Mesothelial cell of epicardium (in vitro differentiated cells): ENCODE measurements at regions not wholly inside any gene's neighbourhood (a gene's known extent, or its start where the extent isn't known, plus 50 kb on each side); places are given as distances from the start of the nearest gene placed in this dataset. TPM values are rescaled to one million over a fixed set of nuclear protein-coding genes. Genes with fewer than 3 reads are reported as not detected.
"Not testable (repeated sequence)": the region's sequence is repeated elsewhere in the genome, so short reads cannot be mapped to it uniquely, and the experiment has no call there.

Experiments used
- DNase-seq, 2 experiments: peaks; one replicate each; pipeline ENCODE4 v3.0.0; 2021; ENCODE audit warnings: low spot score in 2 of 2; ENCODE audit not compliant: unreplicated experiment in 2 of 2
- H3K27ac Mint-ChIP-seq: 2 replicates; pipeline ENCODE4 v1.8.0; 2021; ENCODE audit warnings: mixed read lengths
- H3K27me3 Mint-ChIP-seq: 2 replicates; pipeline ENCODE4 v1.8.0; 2021; ENCODE audit warnings: low read depth, mixed read lengths
- H3K36me3 Mint-ChIP-seq: 2 replicates; pipeline ENCODE4 v1.8.0; 2021; ENCODE audit warnings: mixed read lengths
- H3K4me1 Mint-ChIP-seq: 2 replicates; pipeline ENCODE4 v1.8.0; 2021; ENCODE audit warnings: mixed read lengths
- H3K4me3 Mint-ChIP-seq: 2 replicates; pipeline ENCODE4 v1.8.0; 2021; ENCODE audit warnings: mild to moderate bottlenecking, moderate library complexity, mixed read lengths
- H3K9me3 Mint-ChIP-seq: 2 replicates; pipeline ENCODE4 v1.8.0; 2021; ENCODE audit warnings: mixed read lengths
- microRNA-seq: library from miRNA; unstranded; fragments of <30 nt; microRNA quantifications from one replicate; pipeline ENCODE4 v1.2.0, GENCODE V29; 2021; ENCODE audit warnings: inconsistent platforms, mixed read lengths
- TF ChIP-seq, protein P1 (sequence below): fragments of 200-600 bp; sonication (generic); IDR thresholded peaks from one replicate; pipeline ENCODE4 v1.5.0; 2021; ENCODE audit warnings: antibody characterized with exemption; ENCODE audit not compliant: unreplicated experiment

DNA sequence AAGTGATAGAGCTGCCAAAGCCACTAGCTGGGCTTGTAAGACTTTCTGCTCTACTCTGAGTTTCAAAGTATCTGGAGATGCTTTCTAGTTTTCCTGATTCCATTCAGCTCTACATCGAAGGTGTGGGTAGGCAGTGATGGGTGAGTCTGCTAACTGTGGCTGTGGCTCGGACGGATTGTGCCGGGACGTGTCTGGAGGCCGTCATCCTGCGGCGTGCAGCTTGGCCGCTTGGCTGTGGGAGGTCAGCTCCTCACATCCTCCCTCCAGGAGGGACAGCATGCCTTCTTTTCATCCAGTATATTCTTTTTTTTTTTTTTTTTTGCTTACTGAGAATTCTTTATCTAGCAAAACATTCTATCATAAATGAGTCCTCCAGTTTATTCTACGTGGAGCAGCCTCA lies 77.9 kb upstream of the AADAT start:
- Mint-ChIP-seq H3K36me3 (no peaks in the 10 kb centered on the region), H3K9me3 (peaks cover 5% of the 10 kb centered on the region), H3K27ac (no peak overlapping the region), H3K27me3 (no peaks in the 10 kb centered on the region), H3K4me3 (no peak overlapping the region), H3K4me1 (peaks cover 6% of the 10 kb centered on the region)
- DNase-seq: no peak
- TF ChIP-seq, protein P1, sequence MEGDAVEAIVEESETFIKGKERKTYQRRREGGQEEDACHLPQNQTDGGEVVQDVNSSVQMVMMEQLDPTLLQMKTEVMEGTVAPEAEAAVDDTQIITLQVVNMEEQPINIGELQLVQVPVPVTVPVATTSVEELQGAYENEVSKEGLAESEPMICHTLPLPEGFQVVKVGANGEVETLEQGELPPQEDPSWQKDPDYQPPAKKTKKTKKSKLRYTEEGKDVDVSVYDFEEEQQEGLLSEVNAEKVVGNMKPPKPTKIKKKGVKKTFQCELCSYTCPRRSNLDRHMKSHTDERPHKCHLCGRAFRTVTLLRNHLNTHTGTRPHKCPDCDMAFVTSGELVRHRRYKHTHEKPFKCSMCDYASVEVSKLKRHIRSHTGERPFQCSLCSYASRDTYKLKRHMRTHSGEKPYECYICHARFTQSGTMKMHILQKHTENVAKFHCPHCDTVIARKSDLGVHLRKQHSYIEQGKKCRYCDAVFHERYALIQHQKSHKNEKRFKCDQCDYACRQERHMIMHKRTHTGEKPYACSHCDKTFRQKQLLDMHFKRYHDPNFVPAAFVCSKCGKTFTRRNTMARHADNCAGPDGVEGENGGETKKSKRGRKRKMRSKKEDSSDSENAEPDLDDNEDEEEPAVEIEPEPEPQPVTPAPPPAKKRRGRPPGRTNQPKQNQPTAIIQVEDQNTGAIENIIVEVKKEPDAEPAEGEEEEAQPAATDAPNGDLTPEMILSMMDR: no peak

DNA sequence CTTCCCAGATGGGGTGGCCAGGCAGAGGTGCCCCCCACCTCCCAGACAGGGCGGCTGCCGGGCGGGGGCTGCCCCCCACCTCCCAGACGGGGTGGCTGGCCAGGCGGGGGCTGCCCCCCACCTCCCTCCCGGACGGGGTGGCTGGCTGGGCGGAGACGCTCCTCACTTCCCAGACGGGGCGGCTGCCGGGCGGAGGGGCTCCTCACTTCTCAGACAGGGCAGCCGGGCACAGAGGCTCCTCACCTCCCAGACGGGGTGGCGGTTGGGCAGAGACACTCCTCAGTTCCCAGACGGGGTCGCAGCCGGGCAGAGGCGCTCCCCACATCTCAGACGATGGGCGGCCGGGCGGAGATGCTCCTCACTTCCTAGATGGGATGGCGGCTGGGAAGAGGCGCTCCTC lies 76.4 kb upstream of the AADAT start:
- not testable (repeated sequence) for H3K9me3 Mint-ChIP-seq, H3K4me1 Mint-ChIP-seq, DNase-seq, H3K4me3 Mint-ChIP-seq, H3K36me3 Mint-ChIP-seq, H3K27me3 Mint-ChIP-seq, H3K27ac Mint-ChIP-seq

DNA sequence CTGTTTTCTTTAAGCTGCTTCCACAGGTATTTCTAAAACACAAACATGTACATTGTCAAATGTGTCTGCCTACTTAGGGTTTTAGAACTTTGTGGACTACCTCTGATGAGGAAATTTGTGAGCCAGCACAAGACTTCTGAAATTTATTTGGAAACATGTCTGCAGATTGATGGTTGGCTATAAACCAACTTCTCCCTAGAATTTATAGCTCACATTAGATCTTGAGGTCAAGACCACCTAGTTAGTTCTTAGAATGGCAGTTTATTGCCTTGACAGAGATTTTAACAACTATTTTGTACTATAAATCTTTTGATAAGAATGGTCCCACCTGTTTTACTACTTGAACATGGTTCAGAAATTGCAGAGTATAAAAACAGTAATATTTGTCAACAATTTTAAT lies 72.7 kb upstream of the AADAT start:
- Mint-ChIP-seq H3K27me3 (no peaks in the 10 kb centered on the region), H3K9me3 (peaks cover 15% of the 10 kb centered on the region), H3K4me3 (no peak overlapping the region), H3K36me3 (no peaks in the 10 kb centered on the region), H3K27ac (no peak overlapping the region), H3K4me1 (no peaks in the 10 kb centered on the region)
- TF ChIP-seq, protein P1: no peak
- DNase-seq: no peak

DNA sequence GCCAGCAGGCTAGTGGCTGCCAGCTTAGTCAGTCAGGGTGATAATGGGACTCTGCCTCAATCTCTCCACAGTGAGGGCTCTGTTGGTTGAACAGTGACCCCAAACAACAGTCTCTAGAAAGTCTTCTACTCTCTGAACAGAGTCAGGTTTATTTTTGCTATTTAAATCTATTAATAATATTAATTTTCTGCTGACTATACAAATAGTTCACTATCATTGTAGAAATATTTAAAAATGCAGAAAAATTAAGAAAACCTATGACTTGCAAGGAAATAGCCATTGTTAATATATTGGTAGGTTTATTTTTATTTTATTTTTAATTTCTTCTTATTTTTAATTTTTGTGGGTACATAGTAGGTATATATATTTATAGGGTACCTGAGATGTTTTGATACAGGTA lies 67.9 kb upstream of the AADAT start:
- no peaks in the 10 kb centered on the region for H3K4me1 Mint-ChIP-seq
- DNase-seq: no peak
- TF ChIP-seq, protein P1: no peak
- H3K9me3 Mint-ChIP-seq: peaks cover 16% of the 10 kb centered on the region
- no peak overlapping the region for H3K27ac Mint-ChIP-seq
- H3K4me3 Mint-ChIP-seq: no peak overlapping the region
- no peaks in the 10 kb centered on the region for H3K36me3 Mint-ChIP-seq
- H3K27me3 Mint-ChIP-seq: no peaks in the 10 kb centered on the region

DNA sequence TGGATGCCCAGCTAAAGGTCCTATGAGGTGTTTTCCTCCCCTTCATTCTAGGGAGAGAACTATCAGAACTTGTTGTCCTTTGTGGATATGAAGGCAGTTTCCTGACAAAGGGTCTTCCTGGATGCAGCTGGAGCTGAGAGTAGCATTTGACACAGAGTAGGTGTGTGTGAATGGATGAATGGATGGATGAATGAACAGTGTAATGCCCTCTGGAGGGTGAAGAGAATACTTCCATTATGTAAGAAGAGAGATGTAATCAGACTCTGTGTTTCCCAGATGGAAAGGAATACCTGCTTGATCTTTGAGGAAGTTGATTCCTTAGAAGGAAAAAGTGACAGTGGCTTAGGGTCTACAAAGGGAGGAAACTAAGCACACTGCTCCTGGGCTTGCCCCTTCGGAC lies 55.4 kb upstream of the AADAT start:
- Mint-ChIP-seq H3K27me3 (no peaks in the 10 kb centered on the region), H3K4me3 (no peak overlapping the region), H3K9me3 (peaks cover 16% of the 10 kb centered on the region), H3K27ac (no peak overlapping the region), H3K4me1 (no peaks in the 10 kb centered on the region), H3K36me3 (no peaks in the 10 kb centered on the region)
- TF ChIP-seq, protein P1: no peak
- DNase-seq: no peak

DNA sequence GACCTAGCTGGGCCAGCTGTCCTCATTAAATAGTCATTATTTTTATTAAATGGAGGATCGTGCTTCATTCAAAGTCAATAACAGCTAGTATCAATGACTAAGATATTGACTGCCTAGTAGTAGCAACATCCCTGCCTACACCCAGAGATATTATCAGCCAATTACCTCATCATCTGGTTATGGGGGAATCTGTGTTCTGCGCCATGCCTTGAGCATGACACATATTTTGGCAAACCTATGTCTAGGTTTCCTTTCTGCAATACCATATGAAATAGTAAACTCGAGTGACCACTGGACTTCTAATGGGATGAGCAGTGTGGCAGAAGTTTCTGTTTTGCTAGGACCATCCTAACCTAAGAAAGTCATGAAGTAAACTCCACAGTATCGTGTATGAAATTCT lies 50.0 kb upstream of the AADAT start:
- Mint-ChIP-seq H3K36me3 (no peaks in the 10 kb centered on the region), H3K9me3 (no peaks in the 10 kb centered on the region), H3K4me3 (no peak overlapping the region), H3K4me1 (peaks cover 2% of the 10 kb centered on the region), H3K27ac (no peak overlapping the region), H3K27me3 (peaks cover 2% of the 10 kb centered on the region)
- no peak for DNase-seq
- TF ChIP-seq, protein P1: no peak

Small RNAs in the stretch of these regions (microRNA-seq; reads per million reads assigned to microRNA genes)
- gene MIR6082: not detected
